Kidney glomerular epithelial cell (primary cell): ENCODE measurements at regions not wholly inside any gene's neighbourhood (a gene's known extent, or its start where the extent isn't known, plus 50 kb on each side); places are given as distances from the start of the nearest gene placed in this dataset.
A peak's percentile ranks its signal among the peaks of the same experiment; 100 is the strongest.

Experiments used
- DNase-seq: peaks from one replicate; lab custom pipeline; 2025; lab: John Stamatoyannopoulos, UW

DNA sequence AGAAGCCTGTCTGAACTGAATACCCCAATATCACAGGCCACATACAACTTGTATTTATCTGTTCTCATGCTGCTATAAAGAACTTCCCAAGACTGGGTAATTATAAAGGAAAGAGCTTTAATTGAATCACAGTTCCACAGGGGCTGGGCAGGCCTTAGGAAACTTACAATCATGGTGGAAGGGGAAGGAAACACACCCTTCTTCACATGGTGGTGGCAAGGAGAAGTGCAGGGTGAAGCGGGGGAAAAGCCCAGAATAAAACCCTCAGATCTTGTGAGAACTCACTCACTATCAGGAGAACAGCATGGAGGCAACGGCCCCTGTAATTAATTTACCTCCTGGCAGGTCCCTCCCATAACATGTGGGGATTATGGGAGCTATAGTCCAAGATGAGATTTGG, 50.3 kb upstream of the FNDC1 start:
- DNase-seq, result no peak

DNA sequence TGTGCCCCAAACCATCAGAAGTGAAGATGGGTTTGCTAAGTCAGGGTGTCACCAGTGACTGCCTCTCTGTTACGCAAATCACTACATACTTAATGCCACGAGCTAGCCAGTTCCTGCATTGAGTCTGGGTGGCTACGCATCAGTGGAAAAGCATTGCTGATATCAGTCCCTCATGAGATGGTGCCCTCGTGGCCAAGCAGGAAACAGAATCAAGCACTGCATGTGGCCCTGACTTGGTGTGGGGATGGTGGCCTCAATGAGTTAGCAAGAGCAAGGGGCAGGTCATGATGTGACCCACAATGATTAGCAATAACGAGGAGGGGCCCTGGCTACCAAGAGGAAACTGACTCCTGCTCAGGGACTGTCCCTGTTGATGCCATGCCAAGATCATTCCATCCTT, 51.6 kb upstream of the FNDC1 start:
- DNase-seq, result no peak

DNA sequence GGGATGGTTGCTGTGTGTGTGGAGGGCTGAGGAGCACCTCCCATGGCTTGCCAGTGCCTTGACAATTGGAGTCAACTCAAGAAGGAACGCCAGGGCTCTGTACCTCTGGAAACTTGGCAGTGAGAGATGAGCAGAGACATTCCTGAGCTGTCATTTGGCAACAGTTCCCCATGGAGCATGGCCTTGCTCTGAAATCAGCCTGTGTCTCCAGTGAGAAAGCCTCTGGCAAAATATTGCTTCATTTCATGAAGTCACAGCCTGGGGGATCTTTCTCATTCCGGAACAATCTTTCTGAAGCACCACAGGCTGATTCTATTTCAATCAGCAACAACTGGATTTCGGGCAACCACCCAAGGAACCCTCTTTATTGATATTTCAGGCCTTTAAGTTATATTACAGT, 52.2 kb upstream of the FNDC1 start:
- DNase-seq, result no peak

DNA sequence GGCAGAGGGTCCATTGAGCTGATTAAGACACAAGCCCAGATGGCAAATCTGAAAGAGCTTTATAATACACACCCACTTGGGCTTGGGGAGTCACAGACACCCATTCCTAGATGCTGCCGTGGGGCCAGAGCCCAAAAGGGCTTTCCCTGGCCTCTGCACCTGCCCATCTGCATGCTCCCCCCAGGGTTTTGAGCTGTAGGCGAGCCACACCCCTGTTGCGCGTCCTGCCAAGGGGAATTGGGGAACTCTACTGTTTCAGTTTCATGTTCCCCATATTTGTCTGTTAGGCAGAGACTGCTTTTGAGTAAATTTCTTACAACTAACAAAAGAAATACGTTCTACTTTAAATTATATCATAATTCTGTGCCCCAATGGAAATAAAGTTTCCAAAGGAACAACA, 52.9 kb upstream of the FNDC1 start:
- no peak for DNase-seq

DNA sequence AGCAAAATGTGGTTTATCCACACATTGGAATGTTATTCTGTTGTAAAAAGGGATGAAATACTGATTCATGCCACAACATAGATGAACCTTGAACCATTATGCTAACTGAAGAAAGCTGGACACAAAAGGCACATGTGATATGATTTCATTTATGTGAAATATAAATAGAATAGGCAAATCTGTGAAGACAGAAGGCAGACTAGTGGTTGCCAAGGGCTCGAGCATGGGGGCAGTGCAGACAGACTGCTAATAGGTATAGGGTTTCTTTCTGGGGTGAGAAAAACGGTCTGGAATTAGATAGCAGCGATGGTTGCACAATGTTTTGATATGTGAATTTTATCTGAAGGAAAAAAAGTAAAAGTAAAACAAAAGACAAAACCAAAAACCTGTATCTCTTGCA, 54.6 kb upstream of the FNDC1 start:
- DNase-seq, result no peak

DNA sequence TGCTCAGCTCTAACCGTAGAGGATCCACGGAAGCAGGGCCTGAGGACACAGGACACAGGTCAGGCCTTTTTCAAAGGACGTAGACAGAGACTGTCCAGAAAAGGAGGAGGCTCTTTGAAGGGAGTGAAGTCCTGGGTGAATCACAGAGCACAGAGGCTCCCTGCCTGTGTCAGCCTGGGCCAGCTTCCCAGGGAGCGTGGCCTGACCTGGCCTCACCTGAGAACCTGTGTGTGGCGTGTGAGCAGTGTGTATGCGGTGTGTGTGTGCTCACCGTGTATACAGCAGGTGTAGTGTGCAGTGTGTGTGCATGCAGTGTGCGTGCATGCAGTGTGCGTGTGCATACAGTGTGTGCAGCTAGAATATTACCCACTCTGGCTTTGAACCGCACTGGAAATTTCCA, 56.0 kb upstream of the FNDC1 start:
- no peak for DNase-seq

DNA sequence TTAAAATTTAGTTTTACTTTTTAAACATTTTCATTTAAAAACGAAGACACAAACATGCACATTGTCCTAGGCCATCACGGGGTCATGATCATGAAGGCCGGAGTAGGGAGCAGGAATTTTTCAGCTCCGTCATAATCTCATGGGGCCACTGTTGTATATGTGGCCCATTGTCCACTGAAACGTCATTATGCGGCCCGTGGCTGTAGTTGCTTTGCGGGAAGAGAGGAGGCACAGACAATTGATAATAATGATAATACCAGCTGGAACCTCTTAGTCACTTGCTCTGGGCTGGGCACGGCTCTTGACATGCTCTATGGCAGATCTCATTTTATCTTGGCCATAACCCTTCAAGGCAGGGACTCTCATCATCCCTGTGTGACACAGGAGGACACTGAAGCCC, 56.5 kb upstream of the FNDC1 start:
- DNase-seq, result no peak

DNA sequence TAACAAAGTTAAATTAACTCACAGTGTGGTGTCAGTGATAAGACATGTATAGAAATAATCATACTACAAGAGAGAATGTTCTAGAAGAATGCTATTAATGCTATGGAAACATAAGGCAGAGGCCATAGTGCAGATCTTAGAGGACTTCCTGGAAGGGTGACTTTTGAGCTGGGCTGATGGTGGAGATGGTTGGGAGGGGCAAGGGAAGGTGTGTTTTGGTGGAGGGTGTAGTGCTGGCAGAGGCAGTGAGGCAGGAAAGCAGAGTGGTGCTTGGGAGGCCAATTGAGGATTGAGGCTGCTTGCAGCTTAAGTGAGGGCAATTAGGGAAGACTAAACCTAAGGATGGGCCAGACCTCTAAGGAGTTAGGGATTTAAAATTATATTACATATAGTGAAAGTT, 58.5 kb upstream of the FNDC1 start:
- no peak for DNase-seq

DNA sequence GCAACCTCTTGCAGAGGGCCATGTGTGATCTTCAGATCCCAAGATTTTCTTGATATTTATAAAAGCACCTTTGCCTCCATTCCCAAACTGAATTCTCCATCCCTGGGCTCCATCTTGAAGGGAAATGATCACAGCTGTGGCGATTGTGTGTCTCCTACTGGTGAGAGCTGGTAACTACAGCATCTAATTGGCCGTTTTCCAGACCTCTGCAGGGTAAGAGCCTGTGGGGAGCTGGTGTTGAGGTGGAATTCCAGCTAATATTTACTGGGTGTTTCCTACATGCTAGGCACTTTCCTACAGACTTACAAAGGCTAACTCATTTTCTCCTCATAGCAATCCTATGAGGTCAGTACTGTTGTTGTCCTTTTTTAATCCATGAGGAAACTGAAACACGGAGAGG, 59.2 kb upstream of the FNDC1 start:
- peak; percentile 42 for DNase-seq

DNA sequence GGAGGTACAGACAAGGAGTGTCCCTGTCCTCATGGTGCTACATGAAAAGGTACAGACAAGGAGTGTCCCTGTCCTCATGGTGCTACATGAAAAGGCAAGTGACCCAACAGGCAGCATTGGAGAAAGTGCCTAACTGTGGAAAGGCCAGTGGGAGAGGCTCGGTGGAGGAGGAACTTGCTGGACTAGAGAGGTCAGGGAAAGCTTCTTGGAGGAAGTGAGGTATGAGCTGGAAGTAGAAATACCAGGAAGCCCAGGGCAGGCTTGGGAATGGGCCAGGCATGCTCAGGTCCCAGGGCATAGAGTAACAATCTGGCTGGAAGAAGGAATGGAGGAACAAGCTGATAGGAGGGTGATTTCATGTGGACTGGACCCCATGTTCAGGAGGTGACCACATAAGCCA, 59.8 kb upstream of the FNDC1 start:
- DNase-seq, result no peak

DNA sequence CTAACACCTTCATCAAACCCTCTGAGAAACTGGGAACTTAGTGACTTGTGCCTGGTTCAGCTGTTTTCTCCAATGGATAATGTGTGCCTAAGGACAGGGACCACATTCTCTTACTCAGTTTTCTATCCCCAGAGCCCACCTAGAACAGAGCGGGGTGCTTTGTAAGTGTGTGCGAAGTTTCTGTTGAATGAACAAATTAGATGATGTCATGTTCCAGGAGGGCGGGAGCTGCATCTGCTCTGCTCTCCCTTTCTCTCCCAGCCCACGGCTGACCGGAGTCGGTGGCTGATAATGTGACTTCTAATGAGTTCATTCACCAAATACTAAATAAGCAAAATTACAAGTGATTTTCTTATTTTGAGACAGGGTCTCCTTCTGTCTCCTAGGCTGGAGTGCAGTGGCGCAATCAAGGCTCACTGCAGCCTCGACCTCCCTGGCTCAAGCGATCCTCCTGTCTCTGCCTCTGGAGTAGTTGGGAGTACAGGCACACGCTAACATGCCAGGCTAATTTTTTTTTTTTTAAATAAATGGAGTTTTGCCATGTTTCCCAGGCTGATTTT, 60.7 kb upstream of the FNDC1 start:
- DNase-seq, result no peak

DNA sequence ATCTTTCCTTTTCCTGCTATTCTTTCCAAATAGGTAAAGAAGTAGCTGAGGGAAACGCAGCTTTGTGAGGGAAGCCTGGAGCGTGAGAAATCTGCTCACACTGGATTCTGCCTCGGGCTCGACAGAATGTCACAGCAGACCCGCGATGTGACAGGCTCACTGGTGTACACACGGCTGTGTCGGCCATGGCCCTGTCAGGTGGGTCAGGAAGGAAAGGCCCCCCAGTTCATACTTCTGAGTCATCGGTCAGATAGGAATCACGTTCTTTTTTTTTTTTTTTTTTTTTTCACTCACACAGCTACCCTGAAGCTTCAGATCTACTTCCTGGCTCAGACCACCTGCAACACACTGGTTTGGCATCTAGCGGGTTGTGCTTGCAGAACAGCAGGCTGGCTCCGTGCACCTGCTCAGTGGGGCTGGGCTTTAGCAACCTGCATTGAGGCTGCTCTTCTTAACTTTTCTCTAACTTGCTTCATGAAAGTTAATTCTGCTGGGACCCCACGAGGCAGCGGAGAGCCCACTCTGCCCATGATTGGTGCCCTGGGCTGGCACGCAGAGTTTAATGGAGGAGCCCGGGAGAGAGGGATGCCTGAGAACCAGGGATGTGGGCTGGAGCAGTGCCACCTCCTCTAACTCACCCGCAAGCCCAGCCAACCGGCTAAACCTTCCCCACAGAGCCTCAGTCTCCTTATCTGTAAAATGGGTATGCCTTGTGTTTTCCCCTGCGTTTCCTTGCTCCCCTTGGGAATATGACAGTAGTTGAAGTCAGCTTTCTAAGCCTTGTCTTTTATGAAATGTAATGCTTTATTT, 61.5 kb upstream of the FNDC1 start:
- no peak for DNase-seq

DNA sequence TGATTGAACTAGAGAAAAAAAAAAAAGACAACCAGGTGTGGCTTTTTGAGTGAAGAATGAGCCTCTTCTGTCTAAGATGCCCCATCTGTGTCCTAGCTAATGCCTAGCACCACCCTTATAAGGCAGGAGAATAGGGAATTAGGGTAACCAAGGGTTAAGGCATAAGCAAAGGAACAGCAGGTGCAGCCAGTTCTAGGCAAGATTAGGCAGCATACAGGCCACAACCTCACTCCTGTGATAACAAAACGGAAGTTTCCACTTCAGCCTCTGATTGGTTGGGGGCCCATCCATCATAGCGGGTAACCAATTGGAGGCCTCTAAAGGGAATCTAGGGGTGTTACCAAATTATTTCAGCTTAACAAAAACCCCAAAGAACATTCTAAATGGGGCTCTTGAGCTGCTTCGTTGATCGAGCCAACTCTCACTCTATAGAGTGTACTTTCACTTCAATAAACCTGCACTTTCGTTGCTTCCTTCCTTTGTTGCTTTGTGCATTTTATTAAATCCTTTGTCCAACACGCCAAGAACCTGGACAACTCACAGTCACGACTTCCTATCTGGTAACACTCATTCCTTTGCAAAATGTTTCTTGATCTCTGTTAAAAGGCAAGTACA, 61.9 kb upstream of the TAGAP start:
- DNase-seq, result no peak

DNA sequence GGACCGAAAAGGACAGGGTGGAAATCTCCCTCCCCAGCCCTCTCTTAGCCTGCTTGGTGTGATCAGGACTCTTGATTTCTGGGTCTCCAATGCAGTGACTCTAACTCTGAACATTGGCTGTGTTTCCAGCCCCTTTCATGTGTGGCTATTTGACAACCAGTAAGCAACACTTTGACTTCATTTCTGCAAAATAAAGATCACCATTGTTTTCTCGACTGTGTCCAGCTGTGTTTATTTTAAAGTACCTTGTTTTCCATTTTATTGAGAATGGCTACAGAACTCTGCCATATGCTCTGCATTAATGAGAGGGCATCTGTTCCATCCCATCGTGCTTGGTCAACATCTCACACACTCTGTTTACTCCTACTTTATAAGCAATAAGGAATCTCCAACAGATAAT, 60.9 kb upstream of the TAGAP start:
- DNase-seq, result no peak

DNA sequence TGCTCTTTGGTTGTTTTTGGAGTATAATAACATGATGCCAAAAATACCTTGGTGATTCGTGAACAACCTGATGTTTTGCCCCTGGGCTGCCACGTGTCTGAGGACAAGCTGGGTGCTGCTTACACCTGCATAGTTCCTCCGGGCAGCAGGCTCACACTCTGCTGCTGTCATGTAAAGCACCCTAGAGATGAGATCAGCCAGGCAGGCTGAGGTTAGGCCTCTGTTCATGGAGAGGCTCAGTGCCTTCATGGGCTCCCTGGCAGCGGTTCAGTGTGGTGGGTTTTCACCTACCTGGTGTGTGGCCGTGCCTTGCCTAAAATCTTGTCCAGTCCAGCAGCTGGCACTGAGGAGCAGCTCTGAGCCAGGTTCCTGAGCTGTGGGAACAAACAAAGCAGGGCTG, 60.1 kb upstream of the TAGAP start:
- DNase-seq, result no peak

DNA sequence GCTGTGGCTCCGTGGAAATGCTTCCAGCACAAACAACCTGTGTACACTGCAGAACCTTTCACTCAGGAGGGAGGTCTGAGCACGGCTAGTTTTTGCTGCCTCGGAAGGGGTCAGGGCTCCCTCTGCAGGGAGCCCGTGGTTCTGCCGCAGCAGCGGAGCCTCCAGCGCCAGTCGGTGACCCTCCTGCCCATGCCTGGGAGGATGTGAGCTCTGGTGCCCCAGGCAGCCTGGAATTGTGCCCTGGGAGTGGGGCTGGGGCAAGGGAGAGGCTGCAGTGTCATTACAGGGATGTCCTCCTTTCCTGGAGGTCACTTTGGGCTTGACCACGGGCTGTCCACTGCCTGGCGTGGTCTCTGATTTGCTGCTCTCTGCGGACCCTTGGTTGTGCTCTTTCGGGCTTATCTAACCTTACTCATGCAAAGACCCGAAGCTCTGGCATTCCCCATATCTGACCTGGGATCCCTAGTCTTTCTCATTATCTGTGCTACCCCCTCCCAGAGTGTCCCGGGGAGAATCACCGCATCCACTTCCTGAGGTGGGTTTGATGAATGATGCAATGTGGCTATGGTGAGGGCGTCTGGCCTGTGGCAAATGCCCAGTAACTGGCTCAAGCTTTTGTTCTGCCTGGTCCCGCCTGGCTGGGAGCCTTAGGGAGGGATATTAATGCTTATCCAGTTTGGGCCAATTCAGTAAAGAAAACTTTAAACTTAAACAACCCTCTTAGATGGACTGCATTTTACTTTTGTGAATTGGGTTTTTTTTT, 59.6 kb upstream of the TAGAP start:
- DNase-seq, result peak; percentile 64

DNA sequence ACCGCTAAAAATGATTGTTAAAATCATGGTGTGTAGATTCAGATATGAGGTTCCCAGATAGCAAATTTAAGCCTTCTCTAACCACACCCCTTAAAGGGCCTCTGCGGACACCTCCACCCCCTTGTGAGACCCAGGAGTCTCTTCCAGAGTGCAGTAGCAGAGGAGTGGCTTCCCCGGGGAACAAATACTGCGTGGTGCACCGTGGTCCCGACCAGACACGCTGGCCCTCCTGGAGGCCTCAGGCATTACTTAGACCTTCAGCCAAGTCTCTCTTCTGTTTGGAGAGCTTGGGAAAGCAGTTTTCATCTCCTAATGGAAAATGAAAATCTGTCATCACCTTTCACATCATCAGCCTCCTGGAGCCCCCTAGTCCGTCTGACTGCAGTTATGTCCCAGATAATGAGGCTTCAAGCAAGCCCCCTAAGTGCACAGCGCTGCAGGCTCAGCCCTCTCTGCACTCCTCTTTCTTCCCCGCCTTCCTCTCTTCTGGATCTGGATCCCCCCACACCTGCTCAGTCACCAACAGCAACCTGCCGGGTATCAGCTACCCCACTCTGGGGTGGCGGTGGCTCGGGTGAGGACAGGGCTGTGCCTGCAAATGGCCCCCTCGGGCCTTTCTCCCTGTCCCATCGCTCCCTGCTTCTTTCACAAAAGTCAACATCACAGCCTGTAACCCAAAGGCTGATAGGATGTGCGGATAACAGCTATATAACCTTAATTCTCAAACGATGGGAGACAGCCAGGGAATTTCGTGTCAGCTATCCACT, 58.8 kb upstream of the TAGAP start:
- no peak for DNase-seq

DNA sequence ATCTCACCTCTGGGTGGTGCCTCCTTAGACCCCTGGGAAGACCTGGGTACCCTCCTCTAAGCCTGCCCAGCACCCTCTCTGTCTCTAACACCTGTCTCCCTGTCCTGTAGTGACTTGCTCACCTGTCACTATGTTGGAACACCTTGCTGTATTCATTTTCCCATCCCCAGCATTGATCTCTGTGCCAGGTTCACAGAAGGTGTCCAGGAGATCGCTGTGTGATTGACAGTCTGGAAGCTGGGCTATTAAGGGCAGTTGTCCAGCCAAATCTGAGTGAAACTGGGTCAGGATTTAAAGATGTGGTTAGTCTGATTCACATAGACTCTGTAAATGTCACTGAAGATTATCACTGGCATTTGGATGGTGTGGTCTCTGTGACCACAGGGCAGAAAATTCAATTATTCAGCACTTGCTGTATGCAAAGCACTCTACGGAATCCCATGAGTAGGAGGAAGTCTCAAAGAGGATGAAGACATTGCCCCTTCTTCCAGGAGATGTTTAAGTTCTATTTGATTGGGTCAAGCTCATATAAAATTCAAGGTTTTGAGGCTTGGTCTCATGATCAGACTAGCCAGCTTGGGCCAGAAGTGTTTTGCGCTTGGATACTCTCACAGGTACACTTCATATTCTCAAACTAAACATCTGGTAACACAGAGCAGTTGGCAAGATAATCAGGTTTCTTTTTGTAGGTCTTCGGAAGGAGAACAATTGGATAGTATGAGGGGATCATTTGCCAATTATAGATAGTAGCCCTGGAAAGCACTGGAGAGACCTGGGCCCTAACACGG, 57.8 kb upstream of the TAGAP start:
- no peak for DNase-seq

DNA sequence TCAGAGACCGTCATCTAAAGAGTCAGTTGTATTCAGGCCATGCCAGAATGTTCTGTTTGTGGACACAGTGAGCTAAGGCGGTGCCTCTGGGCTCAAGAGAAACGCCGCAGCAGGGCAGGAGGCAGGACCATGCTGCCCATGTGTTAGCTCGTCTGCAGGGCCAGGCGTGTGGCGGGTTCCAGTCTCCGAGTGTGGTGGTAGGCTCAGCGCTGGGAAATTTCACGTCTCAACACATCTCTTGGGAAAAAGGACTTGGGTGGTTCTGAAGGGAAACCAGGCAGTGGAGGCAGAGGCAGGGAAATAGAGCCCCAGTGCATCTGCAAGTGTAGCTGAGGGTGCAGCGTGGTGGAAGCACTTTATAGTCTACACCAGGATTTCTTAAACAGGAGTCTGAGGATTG, 56.9 kb upstream of the TAGAP start:
- no peak for DNase-seq

DNA sequence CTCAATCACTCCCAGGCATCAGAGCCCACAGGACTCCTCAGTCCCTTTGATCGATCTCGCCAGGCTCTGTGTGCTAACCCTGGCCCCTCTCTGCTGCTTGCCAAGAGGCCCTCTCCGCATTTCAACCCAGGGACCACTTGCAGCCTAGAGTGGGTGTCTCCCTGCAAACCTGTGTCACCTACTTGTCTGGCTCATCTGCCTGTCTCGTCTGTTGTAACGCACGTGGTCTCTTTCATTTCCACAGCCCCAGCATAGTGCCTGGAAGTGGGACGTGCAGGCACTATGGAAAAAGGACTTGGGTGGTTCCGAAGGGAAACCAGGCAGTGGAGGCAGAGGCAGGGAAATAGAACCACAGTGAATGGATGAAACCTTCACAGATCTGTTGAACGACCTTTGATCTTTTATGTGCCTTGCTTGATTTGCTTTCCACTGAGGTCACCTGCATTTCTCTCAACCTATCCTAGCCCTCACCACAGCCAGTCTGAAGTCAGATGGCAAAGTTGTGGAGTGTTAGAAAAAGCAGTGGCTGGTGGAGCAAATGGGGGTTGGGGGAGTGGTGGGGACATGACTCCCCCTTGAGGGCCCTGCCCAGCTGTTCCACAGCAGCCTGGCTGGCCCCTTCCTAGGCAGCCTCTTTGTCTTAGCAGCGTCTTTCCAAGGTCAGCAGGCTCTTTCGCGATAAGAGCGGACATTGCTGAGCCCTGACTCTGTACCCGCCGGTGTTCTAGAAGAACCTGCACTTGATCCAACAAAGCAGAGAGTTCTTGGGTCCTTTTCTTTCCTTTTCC, 55.8 kb upstream of the TAGAP start:
- DNase-seq, result no peak

DNA sequence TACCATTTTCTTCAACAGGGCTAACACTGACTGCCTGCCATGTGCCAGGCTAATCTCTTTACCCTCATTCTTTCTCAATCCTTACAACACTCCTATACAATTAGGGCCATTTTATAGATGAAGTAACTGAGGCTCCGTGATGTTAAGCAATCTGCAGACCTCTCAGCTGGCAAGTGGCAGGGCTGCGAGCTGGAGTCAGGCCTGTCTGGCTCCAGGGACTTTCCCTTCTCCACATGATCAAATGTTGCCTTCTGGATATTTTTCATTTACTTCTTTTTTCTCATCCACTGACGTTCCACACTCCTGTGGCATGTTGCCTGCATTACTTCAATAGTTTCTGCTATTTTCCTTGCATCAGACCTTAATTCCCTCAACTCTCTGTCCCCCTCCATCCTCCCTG, 55.2 kb upstream of the TAGAP start:
- DNase-seq, result no peak
